ENCODE measurements at regions not wholly inside any gene's neighbourhood (a gene's known extent, or its start where the extent isn't known, plus 50 kb on each side); places are given as distances from the start of the nearest gene placed in this dataset.
"Not testable (repeated sequence)": the region's sequence is repeated elsewhere in the genome, so short reads cannot be mapped to it uniquely, and the experiment has no call there.

- intact Hi-C loops (cut with micrococcal nuclease); H3K4me3 ChIP-seq (replicated peaks in 1 of 3; ENCODE audit: insufficient read depth in 1 of 3, low read depth in 1 of 3, low read length in 3 of 3); H3K4me2 ChIP-seq (ENCODE audit: insufficient read depth, low read length); dilution Hi-C loops (cut with MboI; ENCODE audit: extremely low pct_ligation_motif_present, low sequenced_read_pairs); CTCF ChIA-PET; H3K27ac ChIP-seq (ENCODE audit: insufficient read depth, low read depth, low read length); FAIRE-seq; H3K27me3 ChIP-seq (ENCODE audit: control insufficient read depth in 2 of 2, insufficient read depth in 2 of 2, low read length in 2 of 2); H3K79me2 ChIP-seq (ENCODE audit: control insufficient read depth, insufficient read depth, low read length); H3K4me1 ChIP-seq (ENCODE audit: control insufficient read depth, extremely low read depth, insufficient read depth, low read length); H3K9ac ChIP-seq (replicated peaks; ENCODE audit: extremely low read depth, insufficient read depth, low read length); H2AFZ ChIP-seq (ENCODE audit: low read depth, low read length); H3K36me3 ChIP-seq (ENCODE audit: control insufficient read depth in 2 of 2, extremely low read depth in 1 of 2, insufficient read depth in 2 of 2, low read length in 2 of 2); BruUV-seq (replicated peaks); H3K9me1 ChIP-seq (replicated peaks; ENCODE audit: control insufficient read depth, extremely low read depth, insufficient read depth, low read length); POLR2A ChIA-PET; H4K20me1 ChIP-seq (replicated peaks; ENCODE audit: control insufficient read depth, extremely low read depth, insufficient read depth, low read length): not testable (repeated sequence)
- peaks cover 11% of the 10 kb centered on the region for H3K9me3 ChIP-seq (replicated peaks; ENCODE audit: control insufficient read depth, insufficient read depth, low read length)
- DNase-seq (ENCODE audit: low read depth, low spot score): peak; percentile 20
Measured at GRCh38 chr1:224012807-224013434, 101.0 kb upstream of the FBXO28 start.

DNA sequence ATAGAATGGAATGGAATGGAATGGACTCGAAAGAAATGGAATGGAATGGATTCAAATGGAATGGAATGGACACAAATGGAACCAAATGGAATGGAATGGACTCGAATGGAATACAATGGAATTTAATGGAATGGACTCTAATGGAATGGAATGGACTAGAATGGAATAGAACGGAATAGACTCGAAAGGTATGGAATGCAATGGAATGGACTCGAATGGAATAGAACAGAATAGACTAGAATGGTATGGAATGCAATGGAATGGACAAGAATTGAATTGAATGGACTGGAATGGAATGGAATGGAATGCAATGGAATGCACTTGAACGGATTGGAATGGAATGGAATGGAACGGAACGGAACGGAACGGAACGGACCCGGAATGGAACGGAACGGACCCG lies 101.7 kb upstream of the FBXO28 start:
- intact Hi-C loops (cut with micrococcal nuclease); DNase-seq (ENCODE audit: low read depth, low spot score); H3K79me2 ChIP-seq (ENCODE audit: control insufficient read depth, insufficient read depth, low read length); dilution Hi-C loops (cut with MboI; ENCODE audit: extremely low pct_ligation_motif_present, low sequenced_read_pairs); H3K4me2 ChIP-seq (ENCODE audit: insufficient read depth, low read length); H3K27me3 ChIP-seq (ENCODE audit: control insufficient read depth in 2 of 2, insufficient read depth in 2 of 2, low read length in 2 of 2); FAIRE-seq; H3K36me3 ChIP-seq (ENCODE audit: control insufficient read depth in 2 of 2, extremely low read depth in 1 of 2, insufficient read depth in 2 of 2, low read length in 2 of 2); H3K27ac ChIP-seq (ENCODE audit: insufficient read depth, low read depth, low read length); H4K20me1 ChIP-seq (replicated peaks; ENCODE audit: control insufficient read depth, extremely low read depth, insufficient read depth, low read length); H3K4me3 ChIP-seq (replicated peaks in 1 of 3; ENCODE audit: insufficient read depth in 1 of 3, low read depth in 1 of 3, low read length in 3 of 3); H2AFZ ChIP-seq (ENCODE audit: low read depth, low read length); H3K4me1 ChIP-seq (ENCODE audit: control insufficient read depth, extremely low read depth, insufficient read depth, low read length); H3K9ac ChIP-seq (replicated peaks; ENCODE audit: extremely low read depth, insufficient read depth, low read length); H3K9me1 ChIP-seq (replicated peaks; ENCODE audit: control insufficient read depth, extremely low read depth, insufficient read depth, low read length); POLR2A ChIA-PET; BruUV-seq (replicated peaks); CTCF ChIA-PET: not testable (repeated sequence)
- peaks cover 11% of the 10 kb centered on the region for H3K9me3 ChIP-seq (replicated peaks; ENCODE audit: control insufficient read depth, insufficient read depth, low read length)

GRCh38 chr1:224011751-224012150 lies 102.2 kb upstream of the FBXO28 start:
- H3K4me2 ChIP-seq (ENCODE audit: insufficient read depth, low read length); H4K20me1 ChIP-seq (replicated peaks; ENCODE audit: control insufficient read depth, extremely low read depth, insufficient read depth, low read length); CTCF ChIA-PET; H3K79me2 ChIP-seq (ENCODE audit: control insufficient read depth, insufficient read depth, low read length); H2AFZ ChIP-seq (ENCODE audit: low read depth, low read length); POLR2A ChIA-PET; dilution Hi-C loops (cut with MboI; ENCODE audit: extremely low pct_ligation_motif_present, low sequenced_read_pairs); BruUV-seq (replicated peaks); H3K9me1 ChIP-seq (replicated peaks; ENCODE audit: control insufficient read depth, extremely low read depth, insufficient read depth, low read length); H3K4me3 ChIP-seq (replicated peaks in 1 of 3; ENCODE audit: insufficient read depth in 1 of 3, low read depth in 1 of 3, low read length in 3 of 3); H3K9ac ChIP-seq (replicated peaks; ENCODE audit: extremely low read depth, insufficient read depth, low read length); H3K27me3 ChIP-seq (ENCODE audit: control insufficient read depth in 2 of 2, insufficient read depth in 2 of 2, low read length in 2 of 2); H3K36me3 ChIP-seq (ENCODE audit: control insufficient read depth in 2 of 2, extremely low read depth in 1 of 2, insufficient read depth in 2 of 2, low read length in 2 of 2); DNase-seq (ENCODE audit: low read depth, low spot score); H3K27ac ChIP-seq (ENCODE audit: insufficient read depth, low read depth, low read length); H3K4me1 ChIP-seq (ENCODE audit: control insufficient read depth, extremely low read depth, insufficient read depth, low read length); intact Hi-C loops (cut with micrococcal nuclease); FAIRE-seq: not testable (repeated sequence)
- peaks cover 11% of the 10 kb centered on the region for H3K9me3 ChIP-seq (replicated peaks; ENCODE audit: control insufficient read depth, insufficient read depth, low read length)

- H3K4me2 ChIP-seq (ENCODE audit: insufficient read depth, low read length); H4K20me1 ChIP-seq (replicated peaks; ENCODE audit: control insufficient read depth, extremely low read depth, insufficient read depth, low read length); CTCF ChIA-PET; H3K9ac ChIP-seq (replicated peaks; ENCODE audit: extremely low read depth, insufficient read depth, low read length); H3K36me3 ChIP-seq (ENCODE audit: control insufficient read depth in 2 of 2, extremely low read depth in 1 of 2, insufficient read depth in 2 of 2, low read length in 2 of 2); H3K27ac ChIP-seq (ENCODE audit: insufficient read depth, low read depth, low read length); H3K79me2 ChIP-seq (ENCODE audit: control insufficient read depth, insufficient read depth, low read length); intact Hi-C loops (cut with micrococcal nuclease); BruUV-seq (replicated peaks); dilution Hi-C loops (cut with MboI; ENCODE audit: extremely low pct_ligation_motif_present, low sequenced_read_pairs); FAIRE-seq; POLR2A ChIA-PET; H3K9me1 ChIP-seq (replicated peaks; ENCODE audit: control insufficient read depth, extremely low read depth, insufficient read depth, low read length); DNase-seq (ENCODE audit: low read depth, low spot score); H3K4me3 ChIP-seq (replicated peaks in 1 of 3; ENCODE audit: insufficient read depth in 1 of 3, low read depth in 1 of 3, low read length in 3 of 3); H3K4me1 ChIP-seq (ENCODE audit: control insufficient read depth, extremely low read depth, insufficient read depth, low read length); H3K27me3 ChIP-seq (ENCODE audit: control insufficient read depth in 2 of 2, insufficient read depth in 2 of 2, low read length in 2 of 2); H2AFZ ChIP-seq (ENCODE audit: low read depth, low read length): not testable (repeated sequence)
- H3K9me3 ChIP-seq (replicated peaks; ENCODE audit: control insufficient read depth, insufficient read depth, low read length): peaks cover 11% of the 10 kb centered on the region
Measured at GRCh38 chr1:224011153-224011552, 102.8 kb upstream of the FBXO28 start.
